Activated naive CD4-positive, alpha-beta T cell treated with Interleukin-2 at 50 U/mL for 16 hours (primary cell): ENCODE measurements at regions not wholly inside any gene's neighbourhood (a gene's known extent, or its start where the extent isn't known, plus 50 kb on each side); places are given as distances from the start of the nearest gene placed in this dataset.

Experiments
- DNase-seq: peaks from one replicate; pipeline ENCODE4 v3.0.0-alpha.2; 2020

DNA sequence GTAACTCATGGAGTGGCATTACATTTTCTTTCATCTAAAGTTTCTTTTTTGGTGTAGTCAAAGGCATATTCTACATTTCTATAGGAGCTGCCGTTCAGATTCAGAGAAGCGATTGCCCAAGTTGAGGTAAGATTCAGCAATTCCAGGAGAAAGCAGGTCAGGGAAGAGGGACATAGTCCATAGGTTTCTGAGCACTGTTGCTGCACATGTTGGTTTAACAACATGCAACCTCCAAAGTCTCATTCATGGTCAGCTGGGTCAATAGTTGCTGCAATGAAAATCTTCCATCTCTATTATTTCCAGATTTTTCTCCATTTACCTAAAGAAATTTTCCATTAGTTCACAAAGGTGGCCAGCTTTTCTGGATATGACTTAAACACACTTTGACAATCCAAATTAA, 682.3 kb upstream of the MAN1A1 start:
- no peak for DNase-seq

DNA sequence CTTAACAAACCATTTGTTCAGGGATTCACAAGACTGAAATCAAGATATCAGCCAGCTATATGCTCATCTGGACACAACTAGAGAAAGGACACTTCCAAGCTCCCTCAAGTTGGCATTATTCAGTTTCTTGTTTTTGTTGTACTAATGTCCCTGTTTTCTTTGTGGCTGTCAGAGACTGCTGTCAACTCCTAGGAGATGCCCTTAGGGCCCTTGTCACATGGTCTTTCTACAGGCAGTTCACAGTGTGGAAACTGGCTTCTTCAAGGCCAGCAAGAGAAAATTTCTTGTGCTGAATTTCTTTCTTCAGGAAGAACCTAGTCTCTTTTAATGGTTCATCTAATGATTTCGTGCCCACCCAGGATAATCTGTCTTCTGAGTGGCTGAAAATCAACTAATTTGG, 677.2 kb upstream of the MAN1A1 start:
- DNase-seq: no peak

DNA sequence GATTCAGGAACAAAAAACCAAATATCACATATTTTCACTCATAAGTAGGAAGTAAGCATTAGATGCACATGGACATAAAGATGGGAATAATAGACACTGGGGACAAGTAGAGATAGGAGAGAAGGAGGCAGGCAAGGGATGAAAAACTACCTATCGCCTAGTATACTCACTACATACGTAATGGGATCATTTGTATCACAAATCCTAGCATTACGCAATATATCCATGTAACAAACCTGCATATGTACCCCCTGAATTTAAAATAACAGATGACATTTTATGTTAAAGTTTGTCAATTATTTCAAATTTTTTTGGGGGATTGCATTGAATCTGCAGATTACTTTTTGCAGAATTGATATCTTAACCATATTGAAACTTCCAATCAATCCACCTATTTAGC, 660.5 kb upstream of the MAN1A1 start:
- no peak for DNase-seq

DNA sequence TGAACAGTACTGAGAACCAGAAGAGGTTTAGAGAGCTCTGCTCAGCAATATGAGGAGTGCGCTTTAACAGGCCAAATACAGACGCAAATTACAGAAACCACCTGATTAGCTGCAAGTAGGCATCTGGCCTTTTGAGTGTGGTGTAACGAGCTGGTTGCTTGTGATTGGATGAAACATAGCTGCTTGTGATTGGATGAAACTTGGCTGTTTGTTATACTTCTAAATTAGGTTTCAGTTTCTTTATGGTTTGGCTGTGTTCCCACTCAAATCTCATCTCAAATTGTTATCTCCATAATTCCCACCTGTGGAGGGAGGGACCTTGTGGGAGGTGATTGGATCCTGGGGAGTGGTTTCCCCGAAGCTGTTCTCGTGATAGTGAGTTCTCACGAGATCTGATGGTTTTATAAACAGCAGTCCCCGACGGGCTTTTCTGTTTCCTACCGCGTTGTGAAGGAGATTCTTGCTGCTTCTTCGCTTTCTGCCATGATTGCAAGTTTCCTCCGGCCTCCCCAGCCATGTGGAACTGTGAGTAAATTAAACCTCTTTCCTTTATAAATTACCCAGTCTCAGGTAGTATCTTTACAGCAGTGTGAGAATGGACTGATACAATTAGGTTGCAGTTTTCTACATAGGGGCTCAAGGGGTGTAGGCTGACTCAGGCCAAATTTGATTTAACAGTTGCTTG, 655.9 kb upstream of the MAN1A1 start:
- DNase-seq: no peak

DNA sequence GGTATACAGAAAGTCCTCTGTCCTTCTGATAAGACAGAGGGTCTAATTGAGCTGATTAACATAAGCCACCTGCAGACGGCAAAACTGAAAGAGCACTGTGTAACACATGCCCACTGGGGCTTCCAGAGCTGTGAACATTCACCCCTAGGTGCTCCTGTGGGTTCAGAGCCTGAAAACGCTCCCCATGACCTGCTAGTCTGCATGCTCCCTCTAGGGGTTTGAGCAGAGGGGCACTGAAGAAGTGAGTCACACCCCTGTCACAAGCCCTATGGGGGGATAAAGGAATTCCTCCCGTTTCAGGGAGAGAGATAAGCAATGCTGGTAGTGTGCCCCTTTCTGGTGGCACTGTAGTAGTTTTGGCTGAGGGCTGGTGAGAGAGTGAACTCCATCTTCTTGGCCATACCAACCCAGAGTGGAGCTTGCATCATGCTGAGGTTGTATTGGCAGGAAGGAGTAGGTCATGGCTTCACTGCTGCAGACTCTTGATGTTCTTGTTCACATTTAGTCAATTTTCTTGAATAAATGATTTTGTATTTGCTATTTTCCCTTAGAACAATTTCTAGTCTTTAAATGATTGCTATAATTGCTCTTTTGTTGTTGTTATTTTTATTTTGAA, 637.5 kb upstream of the MAN1A1 start:
- DNase-seq: no peak

DNA sequence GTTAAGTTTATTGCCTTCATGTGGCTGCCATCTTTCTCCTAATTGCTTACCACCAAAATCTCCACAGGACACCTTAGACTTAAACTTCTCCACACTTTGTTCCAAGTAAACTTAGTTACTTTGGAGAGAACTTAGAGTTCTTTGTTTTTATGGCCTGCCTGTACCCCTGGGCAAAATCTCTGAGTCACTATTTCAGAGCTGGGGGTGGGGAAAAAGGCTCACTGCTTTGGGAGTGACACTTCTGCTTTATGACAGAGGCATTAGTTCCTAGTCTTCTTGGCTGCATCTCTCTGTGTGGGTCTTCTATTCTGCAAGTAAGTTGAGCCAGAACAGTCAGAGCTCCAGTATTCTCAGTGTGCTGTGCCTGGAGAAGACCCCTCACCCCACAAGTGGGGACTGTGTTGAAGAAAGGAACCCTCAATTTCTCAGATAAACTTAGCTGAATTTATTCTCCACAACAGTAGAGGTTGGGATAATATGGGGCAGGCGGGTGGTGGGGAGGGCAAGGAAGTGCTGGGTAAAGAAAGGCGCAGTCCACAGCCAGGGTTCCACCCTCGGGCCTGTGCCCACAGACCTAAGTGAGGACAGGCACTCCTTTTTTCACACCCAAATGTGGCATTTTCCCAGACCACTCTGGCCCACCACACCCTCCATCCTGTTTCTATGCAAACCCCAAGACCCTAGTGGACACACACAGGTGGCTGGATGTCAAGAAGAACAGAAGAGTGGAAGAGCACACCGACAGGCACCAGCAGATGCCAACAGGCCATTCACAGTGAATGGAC, 636.6 kb upstream of the MAN1A1 start:
- DNase-seq: no peak

DNA sequence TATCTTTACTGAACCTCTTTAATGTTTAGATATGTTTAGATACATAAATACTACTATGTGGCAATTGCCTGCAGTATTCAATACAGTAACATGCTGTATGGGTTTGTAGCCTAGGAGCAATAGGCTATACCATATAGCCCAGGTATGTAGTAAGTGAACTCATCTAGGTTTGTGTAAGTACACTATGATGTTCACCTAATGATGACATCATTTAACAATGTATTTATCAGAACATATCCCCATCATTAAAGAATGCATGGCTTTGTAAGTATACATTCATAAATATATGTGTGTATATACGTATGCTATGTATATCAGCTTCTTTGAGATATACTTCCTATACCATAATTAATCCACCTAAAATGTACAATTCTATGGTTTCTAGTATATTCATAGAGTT, 631.2 kb upstream of the MAN1A1 start:
- no peak for DNase-seq

DNA sequence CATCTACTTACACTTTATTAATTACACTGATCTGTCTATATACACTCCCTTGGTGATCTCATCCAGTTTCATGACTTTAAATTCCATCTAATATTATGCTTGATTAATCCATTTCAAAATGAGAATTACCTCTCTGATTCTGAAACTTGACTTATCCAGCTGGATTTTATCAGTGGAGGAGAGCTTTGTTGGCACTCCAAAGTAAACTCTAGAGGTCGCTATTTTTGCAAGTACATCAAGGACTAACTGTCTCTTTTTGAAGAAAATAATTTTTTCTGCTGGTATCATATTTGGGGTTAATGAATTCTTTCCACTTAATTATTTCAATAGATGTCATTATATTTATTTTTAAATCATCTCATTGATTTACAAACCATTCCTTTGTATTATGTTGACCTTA, 630.3 kb upstream of the MAN1A1 start:
- no peak for DNase-seq

DNA sequence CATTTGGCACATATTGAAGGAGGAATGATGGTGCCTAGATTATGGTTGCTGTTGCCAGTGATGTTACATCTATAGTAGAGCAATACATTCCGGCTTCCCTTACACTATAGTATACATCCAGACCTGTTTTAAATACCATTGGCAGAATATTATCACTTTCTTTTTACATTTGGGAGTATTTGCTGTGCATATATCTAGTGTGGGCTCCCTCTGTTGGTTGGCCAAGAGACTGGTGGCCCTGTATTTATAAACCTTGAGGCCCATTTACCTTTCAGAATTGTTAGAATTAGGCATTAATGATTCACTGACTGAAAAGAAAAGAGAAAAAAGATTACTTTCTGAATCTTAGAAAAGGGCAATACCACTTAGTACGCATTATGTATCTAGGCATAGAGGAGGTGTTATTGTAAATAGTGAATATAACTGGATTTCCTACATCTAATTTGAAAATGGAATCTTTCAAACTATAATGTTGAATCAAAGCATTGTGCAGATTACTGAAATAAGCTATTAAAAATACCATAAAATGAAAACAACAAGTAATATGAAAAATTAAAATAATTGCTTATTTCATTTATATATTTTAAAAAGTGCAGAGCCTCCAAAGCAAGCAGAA, 628.8 kb upstream of the MAN1A1 start:
- no peak for DNase-seq

DNA sequence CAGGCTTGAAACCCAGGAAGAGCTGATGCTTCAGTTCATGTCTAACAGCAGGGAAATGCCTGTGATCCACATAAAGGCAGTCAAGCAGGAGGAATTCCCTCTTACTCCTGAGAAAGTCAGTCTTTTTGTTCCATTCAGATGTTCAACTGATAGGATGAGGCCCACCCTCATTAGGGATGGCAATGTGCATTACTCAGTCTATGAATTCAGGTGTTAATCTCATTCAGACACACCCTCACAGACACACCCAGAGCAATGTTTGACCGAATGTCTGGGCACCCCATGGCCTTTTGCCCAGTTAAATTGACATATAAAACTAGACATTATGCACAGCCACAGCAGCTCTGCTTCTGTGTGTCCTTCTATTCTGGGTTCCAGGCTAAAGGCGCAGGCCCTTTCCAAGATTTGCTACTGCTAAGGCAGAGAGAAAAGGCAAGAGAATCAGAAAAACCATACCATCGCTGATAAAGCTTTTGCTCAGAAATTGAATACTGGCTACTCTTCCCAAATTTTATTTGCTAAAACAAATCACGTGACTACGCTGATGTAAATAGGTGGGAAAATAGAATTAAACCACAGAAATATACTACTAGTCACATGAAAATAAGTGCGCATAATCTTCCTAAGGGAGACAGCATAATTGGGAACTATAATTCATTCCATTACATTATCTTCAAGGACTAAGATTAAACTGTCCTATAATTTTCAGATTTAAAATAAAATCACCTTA, 625.0 kb upstream of the MAN1A1 start:
- DNase-seq: no peak

DNA sequence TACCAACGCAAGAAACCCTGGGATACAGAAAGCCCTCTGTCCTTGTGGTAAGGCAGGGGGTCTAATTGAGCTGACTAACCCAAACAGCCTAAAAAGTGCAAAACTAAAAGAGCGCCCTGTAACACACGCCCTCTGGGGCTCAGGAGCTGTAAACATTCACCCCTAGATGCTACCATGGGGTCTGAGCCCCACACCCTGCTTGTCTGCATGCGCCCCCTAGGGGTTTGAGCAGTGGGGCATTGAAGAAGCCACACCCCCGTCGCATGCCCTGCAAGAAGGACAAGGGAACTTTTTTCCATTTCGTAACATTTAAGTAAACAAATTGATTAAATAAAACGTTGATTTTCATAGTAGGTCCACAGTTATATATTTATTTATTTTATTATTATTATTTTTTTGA, 616.9 kb upstream of the MAN1A1 start:
- DNase-seq: no peak

DNA sequence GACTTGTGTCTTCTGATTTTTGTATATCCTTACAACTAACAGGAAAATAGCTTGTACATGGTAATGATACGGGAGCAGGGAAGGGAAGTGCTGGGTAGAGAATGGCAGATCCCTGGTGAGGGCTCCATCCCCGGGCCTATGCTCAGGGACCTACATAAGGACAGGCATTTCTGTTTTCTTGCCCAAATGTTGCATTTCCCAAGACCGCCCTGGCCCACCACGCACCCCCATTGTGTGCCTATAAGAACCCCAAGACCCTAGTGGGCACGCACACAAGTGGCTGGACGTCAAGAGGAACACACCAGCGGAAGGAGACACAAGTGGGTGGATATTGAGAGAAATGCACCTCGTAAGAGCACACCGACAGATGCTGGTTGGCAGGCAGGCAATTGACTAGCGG, 616.3 kb upstream of the MAN1A1 start:
- no peak for DNase-seq

DNA sequence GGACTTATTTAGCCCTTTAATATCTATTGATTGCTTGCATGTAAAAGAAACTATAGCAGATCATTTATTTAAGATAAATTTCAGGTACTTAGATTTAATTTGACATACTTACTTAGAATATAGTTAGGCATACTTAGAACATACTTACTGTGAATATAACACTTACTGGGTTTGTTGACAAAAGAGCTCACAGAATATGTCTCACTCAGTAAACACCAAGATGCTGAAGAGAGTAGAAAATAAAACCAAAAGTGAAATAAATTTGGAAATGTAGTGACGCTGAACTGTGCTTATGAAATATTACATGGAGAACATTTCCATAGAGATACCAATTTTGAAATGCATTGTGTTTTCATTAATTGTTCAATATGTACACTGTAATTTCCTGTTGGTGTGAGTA, 615.4 kb upstream of the MAN1A1 start:
- no peak for DNase-seq

DNA sequence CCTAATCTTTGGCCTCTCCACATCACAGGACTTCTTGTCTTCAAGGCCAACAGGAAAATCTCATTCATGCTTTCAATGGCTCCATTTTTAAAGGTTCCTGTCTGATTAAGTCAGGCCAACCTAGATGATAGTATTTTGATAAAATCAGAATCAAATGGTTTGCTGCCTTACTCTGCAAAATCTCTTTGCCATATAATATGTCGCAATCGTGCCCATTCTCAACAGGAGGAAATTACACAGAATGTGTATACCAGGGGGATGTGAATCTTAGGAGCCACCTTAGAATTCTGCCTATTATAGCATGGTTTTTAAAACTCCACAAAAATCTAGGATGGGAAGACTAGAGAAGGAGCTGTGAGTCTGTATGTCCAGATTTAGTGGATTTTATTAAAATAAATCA, 612.9 kb upstream of the MAN1A1 start:
- DNase-seq: no peak

DNA sequence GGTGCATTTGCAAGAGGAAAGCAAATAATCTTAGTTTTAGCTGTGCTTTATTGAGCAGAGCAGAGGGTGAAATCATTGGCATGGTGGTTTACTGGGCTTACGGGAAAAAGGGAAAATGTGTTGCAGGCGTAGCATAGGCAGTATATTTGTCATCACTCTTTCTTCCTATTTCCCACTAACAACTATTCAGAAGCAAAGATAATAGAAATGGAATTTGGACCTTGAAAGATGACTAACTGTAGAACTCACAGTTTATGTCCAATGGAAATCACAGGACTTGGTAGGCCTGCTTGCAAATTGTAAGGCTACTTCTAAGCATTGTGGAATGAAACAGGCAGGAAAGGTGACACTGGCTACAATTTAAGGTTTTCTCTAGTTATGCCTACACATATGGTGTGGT, 611.9 kb upstream of the MAN1A1 start:
- no peak for DNase-seq

DNA sequence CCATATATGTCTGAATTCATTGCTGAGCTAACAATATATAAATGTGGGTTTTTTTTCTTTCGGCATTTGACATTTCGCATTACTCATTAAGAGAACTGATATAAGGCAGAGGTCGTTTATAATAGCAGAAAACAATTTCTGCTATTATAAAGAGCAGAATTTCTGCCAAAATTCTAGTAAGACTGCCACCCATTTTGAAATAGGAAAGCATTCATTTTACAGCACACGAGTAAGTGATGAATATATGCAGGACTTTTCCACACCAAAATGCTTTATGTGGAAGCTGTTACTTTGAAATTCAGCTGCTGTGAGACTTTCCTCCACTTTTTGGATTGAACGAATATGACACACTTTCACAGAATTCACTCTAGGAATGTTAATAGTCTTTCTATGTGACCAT, 610.9 kb upstream of the MAN1A1 start:
- DNase-seq: no peak

DNA sequence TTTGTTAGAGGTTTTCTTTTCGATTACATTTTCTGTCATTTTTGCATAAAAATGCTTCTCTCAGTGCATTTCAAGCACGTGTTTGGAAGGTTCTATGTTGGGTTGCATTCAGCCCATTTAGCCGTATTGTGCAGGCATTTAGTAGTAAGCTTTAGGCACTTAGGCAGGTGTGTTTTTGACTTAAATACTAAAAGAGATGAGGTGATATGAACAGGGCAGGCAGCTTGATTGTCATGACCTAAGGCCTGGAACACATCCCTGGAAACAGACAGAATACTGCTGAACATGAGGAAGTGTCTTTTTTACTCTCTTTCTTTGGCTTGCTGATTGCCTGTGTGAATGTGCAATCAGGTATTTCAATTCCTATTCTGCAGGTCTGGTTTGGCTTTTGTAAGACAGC, 610.5 kb upstream of the MAN1A1 start:
- no peak for DNase-seq

DNA sequence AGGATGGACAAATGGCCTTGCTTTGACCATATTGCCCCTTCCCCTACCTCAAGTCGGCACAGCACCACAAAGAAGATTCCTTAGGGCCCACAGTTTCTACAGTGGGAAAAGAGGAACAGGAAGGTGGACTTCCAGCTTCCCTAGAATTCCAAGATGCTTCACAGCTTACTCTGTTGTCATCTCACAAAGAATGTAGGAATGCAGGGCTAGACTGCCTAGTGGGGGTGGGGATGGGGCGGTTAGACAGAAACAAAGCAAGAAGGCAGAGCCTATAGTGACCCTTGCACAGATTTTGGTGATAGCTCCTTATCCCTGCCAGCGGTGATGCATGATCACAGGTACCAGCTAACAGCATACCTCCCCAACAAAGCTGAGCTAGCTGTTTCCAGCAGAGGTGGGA, 607.6 kb upstream of the MAN1A1 start:
- DNase-seq: no peak

DNA sequence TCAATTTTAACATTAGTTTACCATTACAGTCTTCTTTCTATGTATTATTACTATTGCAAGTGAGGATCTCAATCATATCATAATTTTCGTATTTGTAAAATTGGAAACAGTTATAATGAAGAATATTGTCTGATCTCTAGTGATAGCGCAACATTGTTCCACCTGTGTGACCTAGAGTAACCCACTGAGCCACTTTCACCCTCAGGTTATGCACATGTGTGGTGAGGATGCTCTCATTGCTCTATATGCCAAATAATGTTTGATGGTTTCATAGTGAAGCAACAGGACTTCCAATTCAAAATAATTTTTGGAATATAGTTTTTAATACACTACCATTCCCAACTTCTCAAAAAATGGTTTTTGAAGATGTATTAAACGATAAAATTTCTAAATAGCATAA, 603.1 kb upstream of the MAN1A1 start:
- no peak for DNase-seq

DNA sequence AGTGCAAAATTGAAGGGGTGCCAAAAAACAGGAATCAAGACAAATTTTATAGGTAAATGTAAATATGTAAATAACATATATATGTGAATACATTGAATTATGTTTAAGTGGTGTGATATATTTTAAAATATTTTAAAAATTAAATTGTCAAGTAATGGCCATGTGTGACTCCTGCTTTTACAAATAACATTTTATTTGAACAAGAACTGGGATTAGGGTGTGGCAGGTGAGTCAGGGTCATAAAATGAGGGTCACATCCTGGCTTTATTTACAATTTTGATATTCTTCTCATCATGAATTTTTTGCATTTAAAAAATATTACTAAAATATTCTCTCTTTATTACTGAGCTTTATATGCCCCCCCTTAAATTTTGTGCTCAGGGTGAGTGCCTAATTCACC, 601.1 kb upstream of the MAN1A1 start:
- DNase-seq: no peak

DNA sequence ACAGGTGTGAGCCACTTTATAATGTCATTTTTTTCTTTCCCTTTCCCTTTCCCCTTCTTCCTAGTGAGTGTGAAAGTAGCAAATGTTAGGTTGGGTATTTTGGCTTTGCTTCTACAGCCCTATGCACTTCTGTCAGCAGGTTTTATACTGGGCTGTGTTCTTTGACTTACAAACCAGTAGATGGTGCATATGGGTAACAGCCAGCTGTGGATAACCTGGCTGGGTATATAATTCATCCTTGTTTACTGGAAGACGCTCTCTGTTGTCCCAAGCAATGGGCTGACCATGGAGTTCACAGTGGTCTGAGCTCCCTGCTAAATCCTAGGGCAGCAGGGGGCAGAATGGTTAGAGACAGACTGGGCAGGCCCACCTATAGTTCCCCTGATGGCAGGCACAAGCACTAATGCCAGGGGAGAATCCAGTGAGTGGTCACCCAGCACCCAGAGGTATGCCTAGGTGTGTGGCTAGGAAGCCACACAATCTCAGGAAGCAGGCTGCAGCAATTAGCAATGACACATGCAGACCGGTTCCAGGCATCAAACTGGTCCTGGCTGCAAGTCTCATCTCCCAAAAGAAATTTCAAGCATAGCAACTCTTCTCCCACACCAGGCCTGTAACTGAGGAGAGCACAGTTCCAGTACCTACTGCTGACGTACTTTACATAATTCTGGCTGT, 592.7 kb upstream of the MAN1A1 start:
- no peak for DNase-seq

DNA sequence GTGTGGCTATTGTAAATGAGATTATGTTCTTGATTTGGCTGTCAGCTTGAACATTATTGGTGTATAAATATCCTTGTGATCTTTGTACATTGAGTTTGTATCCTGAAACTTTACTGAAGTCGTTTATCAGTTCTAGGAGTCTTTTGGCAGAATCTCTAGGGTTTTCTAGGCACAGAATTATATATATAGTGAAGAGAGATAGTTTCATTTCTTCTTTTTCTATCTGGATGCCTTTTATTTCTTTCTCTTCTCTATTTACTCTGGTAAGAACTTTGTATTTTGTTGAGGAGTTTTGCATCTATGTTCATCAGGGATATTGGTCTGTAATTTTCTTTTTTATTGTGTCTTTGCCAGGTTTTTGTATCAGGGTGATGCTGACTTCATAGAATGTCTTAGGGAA, 589.2 kb upstream of the MAN1A1 start:
- DNase-seq: no peak

DNA sequence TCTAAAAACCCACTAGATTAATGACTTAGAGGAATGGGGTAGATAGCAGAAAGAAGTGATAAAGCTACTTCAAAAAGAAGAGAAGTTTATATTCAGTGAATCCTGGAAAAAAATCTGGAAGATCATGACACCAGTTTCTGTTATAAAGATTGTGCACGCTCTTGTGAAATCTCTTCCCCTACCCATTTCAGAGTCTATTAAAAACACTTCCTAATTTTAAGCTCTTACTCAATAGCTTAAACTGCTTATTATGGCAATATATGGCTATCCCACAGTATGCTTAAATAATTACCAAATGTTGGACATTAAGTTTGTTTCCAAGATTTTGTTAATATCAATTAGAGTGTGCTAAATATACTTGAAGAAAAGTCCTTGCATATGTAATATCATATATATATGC, 585.3 kb upstream of the MAN1A1 start:
- DNase-seq: no peak
